ENCODE measurements at regions not wholly inside any gene's neighbourhood (a gene's known extent, or its start where the extent isn't known, plus 50 kb on each side); places are given as distances from the start of the nearest gene placed in this dataset.
"Not testable (repeated sequence)": the region's sequence is repeated elsewhere in the genome, so short reads cannot be mapped to it uniquely, and the experiment has no call there.

DNA sequence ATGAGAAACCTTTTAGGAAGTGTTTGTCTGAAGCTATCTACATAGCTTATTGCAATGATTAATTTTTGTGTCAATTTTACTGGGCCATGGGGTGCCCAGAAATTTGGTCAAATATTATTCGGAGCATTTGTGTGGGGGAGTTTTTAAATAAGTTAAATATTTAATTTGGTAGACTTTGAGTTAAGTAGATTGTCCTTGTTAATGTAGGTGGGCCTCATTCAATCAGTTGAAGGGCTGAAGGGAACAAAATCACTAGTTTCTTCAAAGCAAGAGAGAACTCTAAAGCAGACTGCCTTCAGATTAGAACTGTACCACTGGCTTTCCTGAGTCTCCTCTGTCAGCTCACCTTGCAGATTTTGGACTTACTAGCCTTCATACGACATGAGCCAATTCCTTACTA, 1008.6 kb upstream of the ADAMTS5 start:
- DNase-seq (ENCODE audit: low spot score), result no peak
- ATAC-seq, result no peak

DNA sequence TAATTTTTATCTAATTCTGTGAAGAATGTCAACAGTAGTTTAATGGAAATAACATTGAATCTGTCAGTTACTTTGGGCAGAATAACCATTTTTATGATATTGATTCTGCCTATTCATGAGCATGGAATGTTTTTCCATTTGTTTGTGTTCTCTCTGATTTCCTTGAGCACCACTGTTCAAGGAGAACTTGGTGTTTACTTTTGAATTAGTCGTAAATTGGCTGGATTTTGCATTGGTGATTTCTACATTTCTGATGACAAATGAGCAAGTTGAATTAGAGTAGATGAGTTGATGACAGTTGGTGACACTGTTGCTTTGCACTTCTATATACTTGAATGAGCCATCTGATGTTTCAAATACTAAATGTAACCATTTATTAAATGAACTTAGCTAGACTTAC, 1007.3 kb upstream of the ADAMTS5 start:
- DNase-seq (ENCODE audit: low spot score); ATAC-seq: not testable (repeated sequence)

DNA sequence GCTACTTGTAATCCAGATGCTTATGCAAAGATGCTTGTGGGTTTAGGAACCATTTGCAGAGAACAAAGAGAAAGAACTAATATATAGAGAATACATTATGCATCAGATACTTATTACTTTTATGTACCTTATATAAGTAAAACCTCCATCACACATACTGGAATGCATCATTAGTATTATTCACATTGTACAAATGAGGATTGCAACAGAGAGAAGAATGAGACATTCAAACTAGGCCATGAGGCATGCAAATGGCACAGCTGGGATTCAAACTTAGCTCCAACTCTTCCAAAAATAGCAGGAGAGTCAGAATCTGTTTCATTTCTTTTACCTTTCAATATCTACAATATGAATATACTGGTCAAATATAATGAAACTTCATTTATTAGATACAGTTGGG, 1001.4 kb upstream of the ADAMTS5 start:
- DNase-seq (ENCODE audit: low spot score); ATAC-seq: not testable (repeated sequence)

DNA sequence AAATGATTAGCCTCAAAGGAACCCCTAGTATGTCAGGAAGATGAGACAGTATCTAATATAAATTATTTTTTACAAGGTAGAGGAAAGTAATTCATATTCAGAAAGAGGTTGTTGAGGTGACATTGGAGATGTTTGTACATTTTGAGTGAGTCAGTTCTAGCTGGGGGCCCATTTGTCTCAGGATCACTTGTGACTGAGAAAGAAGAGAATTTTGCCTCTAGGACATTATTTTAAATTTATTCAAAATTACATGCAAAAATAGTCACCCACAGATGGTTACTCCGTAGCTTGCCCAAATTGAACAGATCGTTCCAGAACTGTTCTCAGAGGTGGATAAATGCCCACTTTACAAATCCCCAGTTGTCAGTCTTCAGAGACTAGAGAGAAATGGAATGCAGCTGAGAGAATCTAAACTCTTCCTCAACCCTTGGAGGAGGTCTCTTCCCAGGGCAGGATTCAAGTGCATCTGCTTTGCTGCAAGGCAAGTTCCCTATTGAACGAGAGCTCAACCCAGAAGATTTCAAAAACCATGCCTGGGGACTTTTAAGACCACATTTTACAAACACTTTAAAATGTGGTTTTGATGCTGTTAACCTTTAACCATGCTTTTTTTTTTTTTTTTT, 987.8 kb upstream of the ADAMTS5 start:
- ATAC-seq, result no peak
- no peak for DNase-seq (ENCODE audit: low spot score)

DNA sequence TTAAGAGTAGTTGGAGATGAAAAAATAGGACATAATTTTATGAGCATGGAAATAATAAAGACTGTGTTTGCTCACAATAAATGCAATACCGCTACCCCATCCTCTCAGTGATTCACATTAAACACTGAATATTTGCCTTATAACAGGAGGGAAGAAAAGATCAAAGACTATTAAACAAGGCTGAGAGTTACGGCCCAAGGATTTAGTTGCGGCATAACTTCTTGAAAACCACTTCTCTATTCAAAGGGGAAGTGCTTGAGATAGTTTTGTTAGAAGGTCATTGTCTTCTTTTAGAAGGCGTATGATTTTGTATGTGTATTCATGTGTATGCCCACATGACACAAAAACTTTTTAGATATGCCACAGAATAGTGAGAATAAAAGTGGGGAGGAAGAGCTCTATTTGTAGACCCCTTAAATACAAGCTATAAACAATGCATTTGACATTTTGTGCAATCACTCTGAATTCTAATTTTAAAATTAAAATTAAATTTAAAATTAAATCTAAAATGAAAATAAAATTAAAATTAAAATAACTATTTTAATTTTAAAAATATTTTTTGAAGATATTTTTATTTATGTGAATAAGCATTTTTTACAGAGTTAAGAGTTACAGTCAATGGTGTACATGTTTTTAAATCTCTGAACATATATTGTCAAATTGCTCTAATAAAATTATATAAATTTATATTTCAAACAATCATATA, 986.6 kb upstream of the ADAMTS5 start:
- DNase-seq (ENCODE audit: low spot score) (no peak), ATAC-seq (no peak)

DNA sequence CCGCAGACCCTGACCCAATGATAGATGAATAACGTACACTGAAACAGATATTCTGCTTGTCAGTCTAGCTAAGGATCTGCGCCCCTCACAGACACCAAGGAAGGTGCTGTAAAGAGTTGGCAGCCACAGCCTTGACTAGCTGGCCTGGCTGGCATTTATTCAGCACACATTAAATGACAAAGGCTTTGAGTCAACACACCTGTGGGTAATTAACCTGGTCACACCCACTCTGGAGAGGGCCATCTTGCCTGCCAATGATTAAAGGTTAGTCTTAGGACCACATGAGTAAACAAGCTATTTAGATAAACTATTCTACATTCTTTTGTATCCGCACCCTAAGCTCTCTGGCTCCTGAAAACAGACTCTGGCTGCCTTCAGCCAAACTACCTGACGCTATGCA, 982.2 kb upstream of the ADAMTS5 start:
- not testable (repeated sequence) for DNase-seq (ENCODE audit: low spot score); ATAC-seq

DNA sequence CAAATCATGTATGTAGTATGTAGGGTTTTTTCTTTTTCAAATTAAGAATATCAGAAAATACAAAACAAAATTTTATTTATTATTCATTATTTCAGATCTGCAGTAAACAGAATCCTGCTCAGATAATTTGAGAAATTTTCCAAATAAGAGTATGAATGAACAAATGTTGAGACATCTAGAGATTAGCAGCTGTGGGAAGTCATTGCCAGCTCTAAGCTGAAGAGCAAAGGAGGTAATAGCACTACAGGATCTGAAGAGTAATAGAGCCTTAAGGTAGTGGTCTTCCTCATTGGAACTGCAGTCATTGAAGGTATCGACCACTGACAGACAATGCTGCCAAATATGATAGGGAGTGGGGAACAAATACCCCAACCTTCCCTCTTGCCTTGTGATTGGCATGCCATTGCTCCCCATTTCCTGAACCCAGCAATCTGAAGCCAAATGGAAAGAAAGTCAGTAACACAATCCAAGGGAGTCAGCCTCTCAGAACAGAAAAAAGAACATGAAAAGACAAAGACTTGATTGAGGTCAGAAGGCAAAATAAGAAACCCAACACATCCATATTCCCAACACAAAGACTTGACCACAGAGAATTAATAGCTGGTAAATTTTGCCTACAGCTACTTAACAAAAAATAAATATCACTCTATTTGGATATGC, 963.4 kb upstream of the ADAMTS5 start:
- ATAC-seq; DNase-seq (ENCODE audit: low spot score): not testable (repeated sequence)

DNA sequence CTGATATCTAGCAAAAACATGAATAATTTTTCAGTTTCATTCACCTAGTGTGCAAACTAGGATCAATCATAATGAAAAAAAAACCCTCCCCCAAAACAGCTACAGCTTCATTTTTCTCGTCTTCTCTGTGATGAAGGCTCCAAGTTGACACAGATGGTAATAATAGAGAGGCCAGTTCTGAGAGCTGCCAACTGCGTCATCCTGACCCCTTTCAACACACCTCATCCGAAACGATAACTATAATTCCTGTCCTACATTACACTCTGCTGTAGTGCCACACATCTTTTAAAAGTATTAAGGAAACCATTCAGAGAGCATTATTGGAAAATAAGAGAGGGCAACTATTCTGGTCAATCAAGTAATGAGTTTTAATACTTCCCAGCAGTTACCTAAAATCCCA, 962.3 kb upstream of the ADAMTS5 start:
- not testable (repeated sequence) for ATAC-seq; DNase-seq (ENCODE audit: low spot score)

DNA sequence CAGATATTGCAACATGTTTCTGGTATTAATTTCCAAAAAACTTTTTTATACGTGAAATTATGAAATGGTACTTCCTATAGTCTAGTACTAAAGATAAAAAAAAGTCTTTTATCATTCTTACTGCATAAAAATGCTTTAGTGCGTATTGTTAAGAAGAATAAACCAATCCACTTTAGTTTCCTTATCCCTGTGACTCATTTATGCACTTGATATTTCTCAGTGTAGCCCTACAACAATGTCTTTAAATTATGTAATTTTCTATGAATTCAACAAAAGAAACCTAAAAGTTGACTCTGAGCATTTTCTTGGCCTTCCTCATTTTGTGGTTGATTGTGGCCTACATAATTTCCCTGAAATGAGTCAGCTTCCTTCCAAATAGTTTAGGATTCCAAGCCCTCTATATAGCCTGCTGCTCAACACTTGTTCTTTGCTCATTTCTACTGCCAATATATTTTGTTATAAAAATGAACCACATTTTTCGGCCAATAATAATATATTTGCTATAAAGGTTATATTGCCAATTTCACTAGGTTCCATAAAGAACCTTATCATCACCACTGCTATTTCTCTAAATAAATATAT, 961.7 kb upstream of the ADAMTS5 start:
- not testable (repeated sequence) for DNase-seq (ENCODE audit: low spot score); ATAC-seq

DNA sequence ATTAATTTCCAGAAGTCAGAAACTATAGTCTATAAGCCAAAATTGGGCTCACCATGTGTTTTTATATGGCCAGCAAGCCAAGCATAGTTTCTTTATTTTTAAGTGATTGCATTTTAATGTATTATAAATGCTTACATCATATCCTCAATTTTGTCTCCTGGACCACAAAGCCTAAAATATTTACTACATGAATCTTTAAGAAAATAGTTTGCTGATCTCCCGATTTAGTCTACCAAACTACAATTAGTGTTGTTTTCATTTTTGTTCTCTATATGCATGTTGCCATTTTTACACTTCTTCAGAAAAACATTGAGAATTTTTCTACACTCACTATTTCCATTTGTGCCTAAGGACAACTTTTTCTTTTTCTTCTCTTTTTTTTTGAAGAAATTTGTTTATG, 954.5 kb upstream of the ADAMTS5 start:
- ATAC-seq; DNase-seq (ENCODE audit: low spot score): not testable (repeated sequence)

DNA sequence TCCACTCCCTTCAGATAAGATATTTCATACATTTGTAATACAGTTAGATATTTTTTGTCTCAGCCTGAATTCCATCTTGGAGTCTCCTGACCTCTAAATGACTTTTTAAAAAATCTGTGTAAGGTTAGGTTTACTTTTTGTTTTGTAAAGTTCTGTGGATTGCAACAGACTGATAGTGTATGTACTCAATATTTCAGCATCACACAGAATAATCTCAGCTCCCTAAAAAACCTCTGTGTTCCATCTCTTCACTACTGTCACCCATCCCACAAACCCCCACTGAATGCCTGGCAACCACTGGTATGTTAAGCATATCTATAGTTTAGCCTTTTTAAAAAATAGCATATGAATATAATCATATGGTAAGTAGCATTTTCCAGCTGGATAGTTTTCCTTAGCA, 951.1 kb upstream of the ADAMTS5 start:
- ATAC-seq; DNase-seq (ENCODE audit: low spot score): not testable (repeated sequence)

DNA sequence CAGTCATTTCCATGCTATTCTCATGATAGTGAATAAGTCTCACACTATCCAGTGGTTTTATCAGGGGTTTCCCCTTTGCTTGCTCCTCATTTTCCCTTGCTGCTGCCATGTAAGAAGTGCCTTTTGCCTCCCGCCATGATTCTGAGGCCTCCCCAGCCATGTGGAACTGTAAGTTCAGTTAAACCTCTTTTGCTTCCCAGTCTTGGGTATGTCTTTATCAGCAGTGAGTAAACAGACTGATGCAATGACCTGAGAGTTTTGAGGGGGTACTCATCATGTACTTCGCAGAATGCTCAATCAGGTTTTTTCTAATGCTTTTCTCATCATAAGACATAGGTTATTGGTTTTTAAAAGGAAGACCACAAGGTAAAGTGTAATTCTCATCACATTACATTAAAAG, 949.4 kb upstream of the ADAMTS5 start:
- ATAC-seq; DNase-seq (ENCODE audit: low spot score): not testable (repeated sequence)

DNA sequence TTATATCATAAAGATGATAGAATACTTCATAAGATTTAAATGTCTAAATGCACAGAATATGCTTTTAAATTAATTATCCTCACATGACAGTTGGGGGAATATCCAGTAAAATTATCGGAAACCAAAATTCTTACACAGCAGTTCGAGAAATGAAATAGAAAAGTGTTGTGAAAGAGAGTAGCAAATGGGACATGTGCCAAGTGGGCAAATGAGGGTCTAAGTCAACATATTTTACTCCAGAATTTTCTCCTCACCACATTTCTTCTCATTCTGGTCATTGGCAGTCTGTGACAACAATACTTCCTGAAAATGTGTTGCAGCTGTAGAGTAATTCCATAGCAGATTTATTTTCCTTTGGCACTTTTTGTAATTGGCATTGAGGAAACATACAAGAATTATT, 945.2 kb upstream of the ADAMTS5 start:
- DNase-seq (ENCODE audit: low spot score); ATAC-seq: not testable (repeated sequence)

DNA sequence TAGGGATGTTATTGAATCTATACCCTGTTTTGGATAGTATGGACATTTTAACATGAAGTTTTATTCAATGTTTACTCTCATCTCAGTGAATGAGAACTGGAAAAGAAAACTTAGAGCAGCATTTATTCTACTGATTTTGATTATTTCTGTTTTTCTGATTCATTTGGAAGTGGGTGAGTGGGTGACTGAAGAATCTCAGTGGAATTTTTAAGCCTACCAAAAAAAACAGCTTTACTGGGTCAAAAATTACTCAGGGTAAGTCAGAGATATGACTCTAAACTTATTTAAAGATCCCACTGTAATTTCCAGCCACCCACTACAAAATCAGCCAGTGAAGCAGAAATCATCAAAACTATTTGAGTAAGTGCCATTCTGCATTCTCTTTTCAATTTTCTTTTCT, 942.6 kb upstream of the ADAMTS5 start:
- not testable (repeated sequence) for DNase-seq (ENCODE audit: low spot score); ATAC-seq

DNA sequence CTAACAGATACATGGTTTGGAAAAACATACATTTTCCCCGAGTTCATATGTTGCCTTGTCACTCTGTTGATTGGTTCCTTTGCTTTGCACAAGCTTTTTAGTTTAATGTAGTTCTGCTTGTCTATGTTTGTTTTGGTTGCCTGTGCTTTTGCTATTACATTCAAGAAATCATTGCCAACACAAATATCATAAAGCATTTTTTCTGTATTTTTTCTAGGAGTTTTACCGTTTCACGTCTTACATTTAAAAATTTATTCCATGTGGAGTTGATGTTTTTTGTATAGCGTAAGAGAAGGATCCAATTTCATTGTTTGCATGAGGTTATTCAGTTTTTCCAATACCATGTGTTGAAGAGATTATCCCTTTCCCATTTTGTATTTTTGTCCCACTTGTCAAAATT, 941.9 kb upstream of the ADAMTS5 start:
- not testable (repeated sequence) for DNase-seq (ENCODE audit: low spot score); ATAC-seq

DNA sequence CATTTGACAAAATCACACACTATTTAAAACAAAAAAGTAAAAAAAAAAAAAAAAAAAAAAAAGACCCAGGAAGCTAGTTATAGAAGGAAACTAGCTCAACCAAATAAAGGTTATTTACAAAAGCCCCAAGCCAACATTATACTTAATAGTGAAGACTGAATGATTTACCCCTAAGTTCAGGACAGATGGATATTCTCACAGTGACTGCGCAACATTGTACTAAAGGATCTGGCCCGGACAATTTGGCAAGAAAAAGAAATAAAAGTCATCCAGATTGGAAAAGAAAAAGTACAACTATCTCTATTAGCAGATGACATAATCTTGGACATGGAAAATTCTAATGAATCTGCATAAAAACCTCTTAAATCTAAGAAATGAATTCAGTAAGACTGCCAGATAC, 936.0 kb upstream of the ADAMTS5 start:
- ATAC-seq; DNase-seq (ENCODE audit: low spot score): not testable (repeated sequence)

DNA sequence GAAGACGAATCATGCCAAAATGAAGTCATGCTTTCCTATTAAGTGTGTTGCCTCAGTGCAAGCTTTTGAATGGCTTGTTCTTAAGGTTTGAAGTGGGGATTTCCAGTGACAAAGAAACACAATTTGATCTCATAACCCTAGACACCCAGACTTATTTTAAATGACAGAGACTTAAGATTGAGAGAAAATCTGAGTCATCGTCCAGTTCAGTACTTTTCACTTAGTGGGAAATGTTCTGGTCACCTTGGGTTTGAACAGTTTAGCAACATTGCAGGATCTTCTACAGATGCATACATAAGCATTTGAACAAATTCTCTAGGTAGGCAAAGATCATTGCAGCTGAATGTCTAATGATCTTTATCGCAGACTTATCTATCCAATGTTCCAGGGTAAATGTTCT, 926.7 kb upstream of the ADAMTS5 start:
- not testable (repeated sequence) for DNase-seq (ENCODE audit: low spot score); ATAC-seq

DNA sequence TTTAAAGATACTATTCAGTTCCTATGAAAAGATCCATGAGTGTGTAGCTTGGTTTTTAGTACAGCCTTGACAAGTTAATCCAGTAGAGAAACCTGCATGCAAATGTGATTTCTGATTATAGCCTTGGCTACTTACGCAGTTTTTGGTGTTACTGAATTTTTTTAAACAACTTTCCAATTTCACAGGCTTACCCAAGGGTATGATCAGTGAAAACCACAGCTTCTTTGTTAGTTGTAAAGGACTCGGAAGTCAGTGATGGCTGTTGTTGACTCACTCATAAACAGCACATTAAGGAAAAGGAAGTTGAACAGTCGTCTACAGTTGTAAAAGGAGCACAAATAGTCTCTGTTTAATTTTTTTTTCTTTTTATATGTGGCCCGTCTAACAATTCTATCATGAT, 924.6 kb upstream of the ADAMTS5 start:
- DNase-seq (ENCODE audit: low spot score); ATAC-seq: not testable (repeated sequence)

DNA sequence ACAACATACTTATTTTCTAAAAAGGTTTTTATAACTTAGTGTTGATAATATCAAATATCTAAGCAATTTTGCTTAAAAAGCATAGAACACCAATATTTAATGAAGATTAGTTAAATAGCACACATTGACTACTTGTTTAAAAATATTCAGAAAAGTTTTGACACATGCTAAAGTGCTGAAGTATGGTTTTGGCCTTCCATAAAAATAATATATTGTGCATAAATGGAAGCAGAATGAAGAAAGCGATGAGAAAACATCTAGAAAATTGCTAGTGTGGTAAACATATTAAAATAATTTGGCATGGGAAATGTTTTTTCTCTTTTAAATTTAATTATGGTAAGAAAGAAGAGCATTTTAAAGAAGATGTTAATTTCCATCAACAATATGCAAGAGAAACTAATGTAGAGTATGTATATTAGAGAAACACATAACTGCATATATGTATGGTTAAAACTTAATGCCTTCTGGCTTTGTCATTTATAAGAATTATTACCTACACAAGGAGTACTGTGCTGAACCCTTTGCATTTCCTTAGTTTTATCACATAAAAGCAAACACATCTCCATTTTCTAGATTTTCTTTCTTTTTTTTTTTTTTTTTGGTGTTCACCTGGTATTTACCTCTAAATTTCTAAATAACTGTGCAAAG, 921.0 kb upstream of the ADAMTS5 start:
- DNase-seq (ENCODE audit: low spot score); ATAC-seq: not testable (repeated sequence)

DNA sequence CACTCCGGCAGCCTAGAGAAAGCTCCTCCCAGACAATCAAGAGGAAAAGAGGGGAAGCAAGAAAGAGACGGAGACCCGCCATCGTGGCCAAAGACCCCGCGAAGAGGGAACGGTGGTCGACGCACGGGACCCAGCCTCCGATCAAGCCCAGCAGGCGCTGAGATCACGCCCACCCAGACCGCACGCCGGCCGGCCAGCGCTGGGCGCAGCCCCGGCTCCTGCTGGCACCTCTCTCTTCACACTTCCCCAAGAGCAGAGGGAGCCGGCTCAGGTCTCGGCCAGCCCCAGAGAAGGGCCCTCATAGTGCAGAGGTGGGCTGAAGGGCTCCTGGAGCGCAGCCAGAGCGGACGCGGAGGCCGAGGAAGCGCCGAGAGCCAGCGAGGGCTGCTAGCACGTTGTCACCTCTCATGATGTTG, 918.4 kb upstream of the ADAMTS5 start:
- ATAC-seq (no peak), DNase-seq (ENCODE audit: low spot score) (no peak)

DNA sequence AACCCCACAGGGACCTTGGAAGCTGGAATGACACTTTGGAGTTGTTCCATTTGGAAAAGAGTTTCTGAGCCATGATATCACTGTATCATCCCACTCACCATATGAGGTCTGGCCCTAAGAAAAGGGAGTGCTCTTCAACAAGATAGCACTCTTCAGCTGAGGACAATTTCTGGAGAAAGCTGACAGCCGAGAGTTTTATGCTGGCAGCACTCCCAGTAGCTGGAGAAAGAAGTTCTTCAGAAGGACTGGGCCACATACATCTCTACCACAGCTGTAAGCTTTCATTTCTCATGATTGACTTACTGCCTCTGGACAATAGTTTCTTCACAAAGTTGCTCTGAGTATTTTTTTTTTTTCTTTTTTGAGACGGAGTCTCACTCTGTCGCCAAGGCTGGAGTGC, 914.4 kb upstream of the ADAMTS5 start:
- DNase-seq (ENCODE audit: low spot score); ATAC-seq: not testable (repeated sequence)
